ENCODE measurements at regions not wholly inside any gene's neighbourhood (a gene's known extent, or its start where the extent isn't known, plus 50 kb on each side); places are given as distances from the start of the nearest gene placed in this dataset.
"Not testable (repeated sequence)": the region's sequence is repeated elsewhere in the genome, so short reads cannot be mapped to it uniquely, and the experiment has no call there.

DNA sequence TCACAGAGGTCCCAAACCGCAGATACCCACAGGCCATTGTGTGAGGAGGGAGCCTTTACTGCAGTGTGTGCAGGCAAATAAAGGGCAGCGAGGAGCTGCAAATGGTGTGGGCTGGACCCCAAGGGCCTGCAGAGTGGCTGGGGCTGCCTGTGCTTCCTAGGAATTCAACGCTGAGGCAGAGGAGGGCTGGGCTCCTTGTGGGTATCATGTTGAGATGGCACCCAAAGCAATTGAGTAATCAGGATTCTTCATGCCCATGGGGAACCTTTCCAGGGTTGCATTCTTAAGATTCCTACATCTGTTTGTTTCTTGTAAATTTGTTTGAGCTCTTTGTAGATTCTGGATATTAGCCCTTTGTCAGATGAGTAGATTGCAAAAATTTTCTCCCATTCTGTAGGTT is 85.4 kb upstream of the LIPC start:
- Histone ChIP-seq H3K4me1 (ENCODE audit: control insufficient read depth, insufficient read depth, low read length) (no peaks in the 10 kb centered on the region), H3K36me3 (ENCODE audit: control insufficient read depth, insufficient read depth, low read length) (no peaks in the 10 kb centered on the region), H3K9ac (ENCODE audit: low read length) (no peak overlapping the region), H3K27me3 (ENCODE audit: control insufficient read depth, insufficient read depth, low read length) (no peaks in the 10 kb centered on the region), H3K4me3 (ENCODE audit: low read length) (no peak overlapping the region), H3K27ac (ENCODE audit: low read depth, low read length) (no peak overlapping the region)

DNA sequence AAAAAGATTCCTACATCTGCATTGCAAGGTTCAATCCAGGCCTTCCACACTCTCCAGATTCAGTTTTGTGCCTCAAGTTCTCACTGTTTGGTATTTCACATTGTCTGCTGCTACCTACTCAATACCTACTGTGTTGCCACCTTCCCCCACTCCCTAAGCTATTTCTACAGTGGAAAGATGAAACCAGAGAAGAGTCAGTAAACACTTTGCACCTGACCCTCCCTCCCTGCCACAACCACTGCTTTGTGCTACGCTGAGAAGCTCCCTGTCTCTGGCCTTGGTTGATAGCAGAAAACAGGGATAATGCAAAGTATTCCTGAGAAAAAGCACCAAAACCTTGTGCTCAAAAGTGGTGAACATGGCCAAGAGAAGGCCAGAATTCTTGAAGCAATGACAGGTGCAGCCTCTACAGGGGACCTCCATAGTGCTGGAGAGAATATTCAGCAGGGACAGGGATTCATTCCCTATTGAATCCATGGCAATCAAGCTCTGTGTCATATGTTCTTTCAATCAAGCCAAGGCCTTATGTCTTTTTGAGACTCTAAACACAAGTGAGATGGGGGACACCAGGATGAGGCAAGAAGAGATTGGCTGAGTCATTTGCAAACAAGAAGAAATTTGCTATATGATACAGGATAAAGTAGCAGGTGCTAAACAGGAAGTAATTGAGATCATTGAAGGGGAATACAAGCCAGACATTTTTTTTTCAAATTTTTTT is 83.5 kb upstream of the LIPC start:
- Histone ChIP-seq H3K4me1 (ENCODE audit: control insufficient read depth, insufficient read depth, low read length) (no peaks in the 10 kb centered on the region), H3K27me3 (ENCODE audit: control insufficient read depth, insufficient read depth, low read length) (no peaks in the 10 kb centered on the region), H3K9ac (ENCODE audit: low read length) (no peak overlapping the region), H3K4me3 (ENCODE audit: low read length) (no peak overlapping the region), H3K36me3 (ENCODE audit: control insufficient read depth, insufficient read depth, low read length) (no peaks in the 10 kb centered on the region), H3K27ac (ENCODE audit: low read depth, low read length) (no peak overlapping the region)

DNA sequence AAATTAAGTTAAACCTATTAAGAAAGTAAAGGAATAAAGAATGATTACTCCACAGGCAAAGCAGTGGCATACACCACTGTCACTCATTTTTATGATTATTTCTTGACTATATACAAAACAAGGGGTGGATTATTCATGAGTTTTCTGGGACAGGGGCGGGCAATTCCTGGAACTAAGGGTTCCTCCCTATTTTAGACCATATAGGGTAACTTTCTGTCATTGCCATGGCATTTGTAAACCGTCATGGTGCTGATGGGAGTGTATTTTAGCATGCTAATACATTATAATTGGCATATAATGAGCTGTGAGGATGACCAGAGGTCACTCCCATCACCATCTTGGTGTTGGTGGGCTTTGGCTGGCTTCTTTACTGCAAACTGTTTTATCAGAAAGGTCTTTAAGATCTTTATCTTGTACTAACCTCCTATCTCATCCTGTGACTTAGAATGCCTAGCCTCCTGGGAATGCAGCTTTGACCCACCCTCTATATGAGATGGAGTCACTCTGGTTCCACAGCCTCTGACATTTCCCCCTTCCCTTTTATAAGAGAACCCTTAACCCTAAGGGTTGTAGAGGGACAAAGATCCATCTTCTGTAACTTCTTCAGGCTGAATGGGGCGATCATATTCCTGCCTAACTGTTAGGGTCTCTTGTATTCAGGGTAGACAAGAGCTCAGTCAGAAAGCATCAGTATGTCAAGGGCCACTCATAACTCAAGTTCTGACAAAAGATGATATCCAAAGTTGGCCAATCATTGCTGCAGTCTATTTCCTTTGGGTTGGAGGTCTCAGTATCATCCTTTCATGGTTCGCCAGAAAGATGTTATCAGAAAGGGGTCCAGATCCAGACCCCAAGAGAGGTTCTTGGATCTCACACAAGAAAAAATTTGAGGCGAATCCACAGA is 79.5 kb upstream of the LIPC start:
- Histone ChIP-seq H3K9ac (ENCODE audit: low read length) (no peak overlapping the region), H3K4me1 (ENCODE audit: control insufficient read depth, insufficient read depth, low read length) (no peaks in the 10 kb centered on the region), H3K4me3 (ENCODE audit: low read length) (no peak overlapping the region), H3K27ac (ENCODE audit: low read depth, low read length) (no peak overlapping the region), H3K36me3 (ENCODE audit: control insufficient read depth, insufficient read depth, low read length) (no peaks in the 10 kb centered on the region), H3K27me3 (ENCODE audit: control insufficient read depth, insufficient read depth, low read length) (no peaks in the 10 kb centered on the region)

DNA sequence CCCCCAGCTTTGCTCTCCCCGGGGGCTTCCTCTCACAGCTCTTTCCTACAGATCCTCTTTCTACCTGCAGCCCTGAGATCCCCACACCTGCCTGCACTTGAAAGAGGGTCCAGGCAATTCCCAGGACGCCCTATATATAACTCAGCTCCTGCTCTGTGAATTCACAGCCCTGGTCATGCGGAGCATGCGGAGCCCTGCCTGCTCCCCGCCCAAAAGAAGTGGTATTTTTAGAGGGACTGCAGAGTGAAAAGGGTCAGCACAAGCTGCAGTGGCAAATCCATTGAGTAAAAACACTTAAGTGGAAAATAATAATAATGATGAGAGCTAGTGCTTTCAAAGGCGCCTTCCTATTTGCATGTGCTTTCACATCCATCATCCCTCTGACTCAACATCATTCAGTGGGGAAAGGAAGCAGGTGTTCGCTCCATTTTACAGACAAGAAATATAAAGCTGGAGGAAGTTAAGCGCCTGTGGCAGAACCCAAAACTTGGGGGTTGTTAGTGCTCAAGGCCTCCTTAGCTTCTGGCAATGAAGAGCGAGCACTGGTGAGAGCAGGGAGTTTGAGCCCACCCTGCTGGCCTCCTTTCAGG is 76.3 kb upstream of the LIPC start:
- Histone ChIP-seq H3K4me1 (ENCODE audit: control insufficient read depth, insufficient read depth, low read length) (no peaks in the 10 kb centered on the region), H3K4me3 (ENCODE audit: low read length) (no peak overlapping the region), H3K27ac (ENCODE audit: low read depth, low read length) (no peak overlapping the region), H3K36me3 (ENCODE audit: control insufficient read depth, insufficient read depth, low read length) (no peaks in the 10 kb centered on the region), H3K27me3 (ENCODE audit: control insufficient read depth, insufficient read depth, low read length) (no peaks in the 10 kb centered on the region), H3K9ac (ENCODE audit: low read length) (no peak overlapping the region)

DNA sequence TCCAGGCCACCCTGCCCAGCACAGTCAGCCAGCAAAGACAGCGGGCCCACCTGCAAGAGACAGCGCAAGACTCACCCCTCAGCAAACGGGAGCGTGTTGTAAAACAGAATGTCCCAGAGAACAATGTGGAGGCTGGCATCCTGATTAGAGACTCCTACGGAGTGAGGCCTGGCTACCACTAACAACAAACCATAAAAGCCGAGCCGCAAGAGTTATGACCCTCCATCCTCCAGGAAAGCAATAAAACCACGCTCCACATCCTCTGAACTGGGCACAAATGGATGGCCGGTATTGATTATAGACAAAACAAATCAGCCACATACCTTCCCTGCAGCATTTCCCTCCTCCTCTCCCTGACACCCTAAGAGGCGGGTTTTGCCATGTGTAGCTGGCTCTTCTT is 75.8 kb upstream of the LIPC start:
- no peak overlapping the region for H3K4me3 ChIP-seq (ENCODE audit: low read length)
- peaks cover 3% of the 10 kb centered on the region for H3K4me1 ChIP-seq (ENCODE audit: control insufficient read depth, insufficient read depth, low read length)
- no peak overlapping the region for H3K27ac ChIP-seq (ENCODE audit: low read depth, low read length)
- no peak overlapping the region for H3K9ac ChIP-seq (ENCODE audit: low read length)
- H3K36me3 ChIP-seq (ENCODE audit: control insufficient read depth, insufficient read depth, low read length): no peaks in the 10 kb centered on the region
- no peaks in the 10 kb centered on the region for H3K27me3 ChIP-seq (ENCODE audit: control insufficient read depth, insufficient read depth, low read length)

DNA sequence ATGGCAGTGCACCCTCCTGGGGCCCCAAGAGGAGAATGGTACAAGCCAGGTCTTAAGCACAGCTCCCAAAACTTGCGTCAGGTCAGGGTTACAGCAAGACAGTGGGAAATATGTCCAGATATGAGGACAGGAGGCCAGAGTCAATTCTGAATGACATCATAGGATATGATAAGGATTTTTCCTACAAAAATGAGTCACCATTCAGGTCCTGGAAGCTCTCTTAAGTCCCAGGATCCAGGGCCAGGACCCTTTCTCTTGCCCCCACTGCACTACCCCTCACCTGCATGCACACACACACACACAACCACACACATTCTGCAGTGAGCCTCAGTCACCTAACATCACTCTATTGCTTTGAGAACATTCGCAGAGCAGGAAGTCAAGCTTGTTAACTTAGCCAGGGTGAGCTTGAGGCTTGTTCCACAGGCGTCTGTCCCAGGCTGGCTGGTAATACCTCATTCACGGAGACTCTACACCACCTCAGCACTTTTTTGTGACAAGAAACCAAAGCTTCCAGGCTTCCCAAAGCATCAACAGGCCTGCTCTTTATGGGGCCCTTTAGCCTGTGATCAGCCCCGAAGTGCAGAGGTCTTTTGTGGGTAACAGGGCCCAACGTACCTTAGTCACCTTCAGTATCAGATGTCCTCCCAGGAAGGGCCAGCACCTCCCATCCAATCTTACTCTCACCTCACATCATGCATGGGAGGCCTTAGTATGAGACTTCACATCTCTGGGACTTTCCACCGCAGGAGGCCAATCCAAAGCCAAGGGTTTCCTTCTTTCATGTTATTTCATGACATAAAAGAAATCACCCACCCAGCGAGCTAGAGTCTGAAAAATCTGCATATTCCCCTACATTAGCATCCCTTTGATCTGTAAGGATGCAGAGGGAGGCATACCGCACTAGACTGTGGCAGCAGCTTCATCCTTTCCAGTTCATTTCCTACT is 74.0 kb upstream of the LIPC start:
- H3K36me3 ChIP-seq (ENCODE audit: control insufficient read depth, insufficient read depth, low read length): no peaks in the 10 kb centered on the region
- H3K9ac ChIP-seq (ENCODE audit: low read length): no peak overlapping the region
- no peak overlapping the region for H3K4me3 ChIP-seq (ENCODE audit: low read length)
- H3K27me3 ChIP-seq (ENCODE audit: control insufficient read depth, insufficient read depth, low read length): no peaks in the 10 kb centered on the region
- H3K4me1 ChIP-seq (ENCODE audit: control insufficient read depth, insufficient read depth, low read length): peaks cover 12% of the 10 kb centered on the region
- H3K27ac ChIP-seq (ENCODE audit: low read depth, low read length): no peak overlapping the region

DNA sequence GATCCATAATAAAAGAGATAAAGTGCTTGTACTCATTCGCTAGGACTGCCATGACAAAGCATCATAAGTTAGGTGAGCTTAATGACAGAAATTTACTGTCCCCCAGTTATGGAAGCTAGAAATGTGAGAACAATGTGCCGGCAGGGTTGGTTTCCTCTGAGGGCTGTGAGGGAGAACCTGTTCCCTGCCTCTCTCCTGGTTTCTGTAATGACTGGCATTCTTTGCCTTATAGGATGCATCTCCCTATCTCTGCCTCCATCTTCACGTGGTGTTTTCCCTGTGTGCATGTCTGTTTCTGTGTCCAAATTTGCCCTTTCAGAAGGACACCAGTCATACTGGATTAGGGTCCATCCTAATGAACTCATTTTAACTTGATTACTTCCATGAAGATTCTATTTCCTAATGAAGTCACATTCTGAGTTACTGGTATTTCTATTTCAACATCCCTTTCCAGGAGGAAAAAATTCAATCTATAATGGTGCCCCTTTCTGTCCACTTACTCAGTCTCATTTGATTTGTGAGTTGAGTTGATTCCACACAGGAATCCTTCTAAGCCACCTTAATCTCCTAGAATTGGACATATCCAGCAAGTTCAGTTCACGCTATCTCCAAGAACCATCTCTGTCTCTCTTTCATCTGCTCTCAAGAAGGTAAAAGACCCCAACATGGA is 71.2 kb upstream of the LIPC start:
- no peak overlapping the region for H3K27ac ChIP-seq (ENCODE audit: low read depth, low read length)
- no peak overlapping the region for H3K9ac ChIP-seq (ENCODE audit: low read length)
- no peaks in the 10 kb centered on the region for H3K36me3 ChIP-seq (ENCODE audit: control insufficient read depth, insufficient read depth, low read length)
- H3K27me3 ChIP-seq (ENCODE audit: control insufficient read depth, insufficient read depth, low read length): no peaks in the 10 kb centered on the region
- no peak overlapping the region for H3K4me3 ChIP-seq (ENCODE audit: low read length)
- H3K4me1 ChIP-seq (ENCODE audit: control insufficient read depth, insufficient read depth, low read length): peaks cover 12% of the 10 kb centered on the region

DNA sequence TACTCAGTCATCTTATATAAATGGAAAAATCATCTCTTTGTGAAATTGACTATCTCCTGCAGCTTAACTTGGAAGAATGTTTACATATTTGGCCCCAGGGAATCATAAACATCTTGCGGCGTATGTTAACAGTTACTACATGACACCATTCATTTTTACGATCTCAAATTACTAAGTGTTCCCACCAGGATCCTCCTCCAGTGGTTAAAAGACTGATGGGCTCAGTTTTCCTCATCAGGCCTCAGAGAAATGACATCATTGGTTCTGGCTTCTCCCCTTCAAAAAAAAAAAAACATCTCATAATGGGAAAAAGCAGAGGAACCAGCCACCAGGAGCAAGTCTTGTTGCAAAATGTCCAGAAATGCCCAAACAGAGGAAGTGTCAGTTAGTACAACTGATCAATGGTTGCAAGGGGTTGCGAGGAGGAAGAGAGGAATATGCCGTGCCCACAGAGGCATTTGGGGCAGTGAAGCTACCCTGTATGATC is 70.5 kb upstream of the LIPC start:
- Histone ChIP-seq H3K4me1 (ENCODE audit: control insufficient read depth, insufficient read depth, low read length) (peaks cover 12% of the 10 kb centered on the region), H3K36me3 (ENCODE audit: control insufficient read depth, insufficient read depth, low read length) (no peaks in the 10 kb centered on the region), H3K4me3 (ENCODE audit: low read length) (peak overlapping the region; percentile 25), H3K27me3 (ENCODE audit: control insufficient read depth, insufficient read depth, low read length) (no peaks in the 10 kb centered on the region), H3K9ac (ENCODE audit: low read length) (no peak overlapping the region), H3K27ac (ENCODE audit: low read depth, low read length) (no peak overlapping the region)

DNA sequence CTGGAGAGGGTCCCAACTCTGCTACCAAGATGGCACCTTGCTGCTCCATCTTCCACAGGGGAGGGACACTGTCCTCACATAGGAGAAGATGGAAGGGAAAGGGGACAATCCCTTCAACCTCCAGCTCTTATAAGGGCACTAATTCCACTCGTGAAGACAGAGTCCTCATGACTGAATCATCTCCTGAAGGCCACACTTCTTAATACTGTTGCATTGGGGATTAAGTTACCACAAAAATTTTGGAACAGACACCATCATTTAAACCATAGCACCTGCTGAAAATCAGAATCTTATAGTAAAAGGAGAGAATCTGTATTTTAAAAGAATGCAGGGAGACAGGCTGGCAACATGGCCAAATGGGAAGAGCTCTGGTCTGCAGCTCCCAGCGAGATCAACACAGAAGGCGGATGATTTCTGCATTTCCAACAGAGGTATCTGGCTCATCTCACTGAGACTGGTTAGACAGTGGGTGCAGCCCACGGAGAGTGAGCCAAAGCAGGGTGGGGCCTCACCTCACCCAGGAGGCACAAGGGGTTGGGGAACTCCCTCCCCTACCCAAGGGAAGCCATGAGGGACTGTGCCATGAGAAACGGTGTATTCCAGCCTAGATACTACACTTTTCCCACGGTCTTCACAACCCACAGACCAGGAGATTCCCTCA is 69.4 kb upstream of the LIPC start:
- no peaks in the 10 kb centered on the region for H3K36me3 ChIP-seq (ENCODE audit: control insufficient read depth, insufficient read depth, low read length)
- H3K9ac ChIP-seq (ENCODE audit: low read length): no peak overlapping the region
- no peak overlapping the region for H3K27ac ChIP-seq (ENCODE audit: low read depth, low read length)
- no peak overlapping the region for H3K4me3 ChIP-seq (ENCODE audit: low read length)
- H3K4me1 ChIP-seq (ENCODE audit: control insufficient read depth, insufficient read depth, low read length): peaks cover 12% of the 10 kb centered on the region
- no peaks in the 10 kb centered on the region for H3K27me3 ChIP-seq (ENCODE audit: control insufficient read depth, insufficient read depth, low read length)

DNA sequence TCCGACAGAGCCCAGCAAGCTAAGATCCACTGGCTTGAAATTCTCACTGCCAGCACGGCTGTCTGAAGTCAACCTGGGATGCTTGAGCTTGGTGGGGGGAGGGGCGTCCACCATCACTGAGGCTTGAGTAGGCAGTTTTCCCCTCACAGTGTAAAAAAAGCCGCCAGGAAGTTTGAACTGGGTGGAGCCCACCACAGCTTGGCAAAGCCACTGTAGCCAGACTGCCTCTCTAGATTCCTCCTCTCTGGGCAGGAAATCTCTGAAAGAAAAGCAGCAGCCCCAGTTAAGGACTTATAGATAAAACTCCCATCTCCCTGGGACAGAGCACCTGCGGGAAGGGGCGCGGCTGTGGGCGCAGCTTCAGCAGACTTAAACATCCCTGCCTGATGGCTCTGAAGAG is 68.7 kb upstream of the LIPC start:
- H3K27ac ChIP-seq (ENCODE audit: low read depth, low read length); H3K36me3 ChIP-seq (ENCODE audit: control insufficient read depth, insufficient read depth, low read length); H3K9ac ChIP-seq (ENCODE audit: low read length); H3K27me3 ChIP-seq (ENCODE audit: control insufficient read depth, insufficient read depth, low read length); H3K4me3 ChIP-seq (ENCODE audit: low read length): not testable (repeated sequence)
- H3K4me1 ChIP-seq (ENCODE audit: control insufficient read depth, insufficient read depth, low read length): peaks cover 12% of the 10 kb centered on the region

DNA sequence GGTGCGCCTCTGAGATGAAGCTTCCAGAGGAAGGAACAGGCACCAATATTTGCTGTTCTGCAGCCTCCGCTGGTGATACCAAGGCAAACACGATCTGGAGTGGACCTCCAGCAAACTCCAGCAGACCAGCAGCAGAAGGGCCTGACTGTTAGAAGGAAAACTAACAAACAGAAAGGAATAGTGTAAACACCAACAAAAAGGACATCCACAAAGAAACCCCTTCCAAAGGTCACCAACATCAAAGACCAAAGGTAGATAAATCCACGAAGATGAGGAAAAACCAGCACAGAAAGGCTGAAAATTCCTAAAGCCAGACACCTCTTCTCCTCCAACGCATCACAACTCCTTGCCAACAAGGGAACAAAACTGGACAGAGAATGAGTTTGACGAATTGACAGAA is 68.1 kb upstream of the LIPC start:
- not testable (repeated sequence) for H3K4me3 ChIP-seq (ENCODE audit: low read length); H3K27me3 ChIP-seq (ENCODE audit: control insufficient read depth, insufficient read depth, low read length); H3K36me3 ChIP-seq (ENCODE audit: control insufficient read depth, insufficient read depth, low read length); H3K9ac ChIP-seq (ENCODE audit: low read length); H3K27ac ChIP-seq (ENCODE audit: low read depth, low read length)
- H3K4me1 ChIP-seq (ENCODE audit: control insufficient read depth, insufficient read depth, low read length): peaks cover 12% of the 10 kb centered on the region

Measured in rectal smooth muscle tissue (tissue), 1 donor.